Esophagus muscularis mucosa (tissue), 4 donors: ENCODE measurements at regions not wholly inside any gene's neighbourhood (a gene's known extent, or its start where the extent isn't known, plus 50 kb on each side); places are given as distances from the start of the nearest gene placed in this dataset.

ENCODE experiments used
- EP300 ChIP-seq: sonication (generic); formaldehyde crosslinking; IDR thresholded peaks from one replicate; pipeline ENCODE4 v1.6.1; 2017; ENCODE audit warnings: antibody characterized with exemption
- POLR2A ChIP-seq: fragments of 450-650 bp; IDR thresholded peaks from one replicate; pipeline ENCODE4 v1.6.1; 2017; ENCODE audit warnings: antibody characterized with exemption, moderate library complexity, mild to moderate bottlenecking, low read depth
- TF ChIP-seq, protein P1 (sequence below), 3 experiments: fragments of 200-600 bp in 2 of 3; fragments of 450-650 bp in 1 of 3; sonication (generic) in 2 of 3; IDR thresholded peaks; one replicate each; pipeline ENCODE4 v1.5.1; 2017 to 2019; ENCODE audit warnings: antibody characterized with exemption in 3 of 3, mild to moderate bottlenecking in 2 of 3, moderate library complexity in 1 of 3

DNA sequence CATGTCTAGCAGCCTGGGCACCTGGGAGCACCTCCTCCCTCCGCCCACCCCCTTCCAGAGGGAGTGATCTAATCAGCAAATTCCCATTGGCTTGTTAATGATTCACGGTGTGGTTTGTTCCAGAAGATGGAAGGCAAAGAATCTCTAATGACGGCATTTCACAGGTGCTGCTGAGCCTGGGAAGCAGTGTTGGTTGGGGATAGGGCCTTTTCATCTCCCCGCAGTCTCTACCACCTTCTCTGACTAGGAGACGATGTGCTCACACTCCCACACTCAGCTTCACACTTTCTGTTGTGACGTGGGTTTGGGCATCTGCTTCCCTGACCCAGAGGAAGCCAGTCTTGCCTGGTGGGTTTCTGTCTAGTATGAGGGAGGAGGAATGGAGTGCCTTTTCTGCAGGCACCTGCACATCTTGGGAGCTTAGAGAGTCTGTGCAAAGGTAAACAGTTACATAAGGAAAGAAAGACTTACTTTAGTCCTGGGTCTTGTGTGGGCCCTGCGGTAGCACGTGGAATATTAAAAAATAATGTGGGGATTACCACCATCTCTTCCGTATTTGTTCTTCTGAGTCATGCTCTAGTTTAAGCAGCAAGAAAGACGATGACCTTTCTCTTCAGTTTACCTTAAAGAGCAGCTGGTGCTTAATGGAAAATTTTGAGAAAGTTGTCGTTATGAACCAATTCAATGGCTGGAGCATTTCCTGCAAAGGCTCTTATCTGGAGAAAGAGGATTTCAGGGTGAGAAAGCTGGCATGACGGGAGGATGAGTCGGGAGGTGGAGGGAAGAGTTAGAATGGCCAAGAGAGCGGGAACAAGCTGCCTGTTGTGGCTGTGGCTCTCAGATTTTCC, 70.6 kb upstream of the ARHGAP5 start:
- TF ChIP-seq, protein P1, sequence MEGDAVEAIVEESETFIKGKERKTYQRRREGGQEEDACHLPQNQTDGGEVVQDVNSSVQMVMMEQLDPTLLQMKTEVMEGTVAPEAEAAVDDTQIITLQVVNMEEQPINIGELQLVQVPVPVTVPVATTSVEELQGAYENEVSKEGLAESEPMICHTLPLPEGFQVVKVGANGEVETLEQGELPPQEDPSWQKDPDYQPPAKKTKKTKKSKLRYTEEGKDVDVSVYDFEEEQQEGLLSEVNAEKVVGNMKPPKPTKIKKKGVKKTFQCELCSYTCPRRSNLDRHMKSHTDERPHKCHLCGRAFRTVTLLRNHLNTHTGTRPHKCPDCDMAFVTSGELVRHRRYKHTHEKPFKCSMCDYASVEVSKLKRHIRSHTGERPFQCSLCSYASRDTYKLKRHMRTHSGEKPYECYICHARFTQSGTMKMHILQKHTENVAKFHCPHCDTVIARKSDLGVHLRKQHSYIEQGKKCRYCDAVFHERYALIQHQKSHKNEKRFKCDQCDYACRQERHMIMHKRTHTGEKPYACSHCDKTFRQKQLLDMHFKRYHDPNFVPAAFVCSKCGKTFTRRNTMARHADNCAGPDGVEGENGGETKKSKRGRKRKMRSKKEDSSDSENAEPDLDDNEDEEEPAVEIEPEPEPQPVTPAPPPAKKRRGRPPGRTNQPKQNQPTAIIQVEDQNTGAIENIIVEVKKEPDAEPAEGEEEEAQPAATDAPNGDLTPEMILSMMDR (IDR thresholded peaks at IDR 0.05): no peak
- TF ChIP-seq POLR2A (no peak), EP300 (no peak)
